ENCODE measurements at regions not wholly inside any gene's neighbourhood (a gene's known extent, or its start where the extent isn't known, plus 50 kb on each side); places are given as distances from the start of the nearest gene placed in this dataset.

GRCh38 chr15:38668898-38669391 is 104.3 kb upstream of the RASGRP1 start:
- TF ChIP-seq REST (IDR thresholded peaks at IDR 0.05) = no peak
- no peak for TF ChIP-seq CTCF (IDR thresholded peaks at IDR 0.05)
- TF ChIP-seq KDM1A (IDR thresholded peaks at IDR 0.05; ENCODE audit: low read depth) = no peak
- no peak for TF ChIP-seq HDAC2 (IDR thresholded peaks at IDR 0.05)
- TF ChIP-seq ZFP36 (IDR thresholded peaks at IDR 0.05; ENCODE audit: borderline replicate concordance, partially characterized antibody) = no peak
- no peak for TF ChIP-seq EP300 (IDR thresholded peaks at IDR 0.05)
- no peak for TF ChIP-seq CHD4 (IDR thresholded peaks at IDR 0.05; ENCODE audit: borderline replicate concordance)
- TF ChIP-seq POLR2A (IDR thresholded peaks at IDR 0.05; ENCODE audit: low read length) = no peak
- no peak for TF ChIP-seq HOXA7 (CRISPR knock-in tag; IDR thresholded peaks at IDR 0.05)
- TF ChIP-seq CHD2 (IDR thresholded peaks at IDR 0.05; ENCODE audit: low read length, partially characterized antibody) = no peak

Data from A549 (cell line).